A549 (cell line): ENCODE measurements at regions not wholly inside any gene's neighbourhood (a gene's known extent, or its start where the extent isn't known, plus 50 kb on each side); places are given as distances from the start of the nearest gene placed in this dataset.

Experiments
- ATAC-seq, 2 experiments: fragments of 200-7000 bp in 1 of 2; fragments of >200 bp in 1 of 2; cut with Nextera tagmentation in 1 of 2; cut with Tn5 transposase in 1 of 2; 3 replicates each; pipeline versions ENCODE4 v1.8.0 to v1.9.1; 2018 to 2020; ENCODE audit warnings: mild to moderate bottlenecking in 1 of 2, moderate library complexity in 1 of 2
- CTCF ChIA-PET: fragments of 300-600 bp; sonication (Branson Sonifier 250); formaldehyde crosslinking; extraction: SDS; loops from one replicate; lab custom pipeline; 2021; ENCODE audit warnings: antibody characterized with exemption, inconsistent platforms; lab: Yijun Ruan, JAX
- POLR2A ChIA-PET: fragments of 350-600 bp; formaldehyde crosslinking; extraction: SDS; loops from one replicate; lab custom pipeline; 2021; ENCODE audit warnings: antibody characterized with exemption, inconsistent platforms; lab: Yijun Ruan, JAX
- DNase-seq, 2 experiments: peaks; one replicate each; pipeline versions ENCODE4 v3.0.0 to v3.0.0-alpha.2; 2011 to 2016; ENCODE audit warnings: low read depth in 1 of 2, low spot score in 1 of 2
- FAIRE-seq: peaks from 2 replicates; lab custom pipeline; 2011; peaks lifted over from hg19 to GRCh38; lab: Jason Lieb, UNC
- H3K27ac ChIP-seq, 2 experiments: fragments of >200 bp; sonication (Bioruptor Twin); formaldehyde crosslinking; 3 replicates each; pipeline ENCODE4 v1.5.1; 2016 to 2017
- H3K4me1 ChIP-seq: fragments of >200 bp; sonication (Bioruptor Twin); formaldehyde crosslinking; 3 replicates; pipeline ENCODE4 v1.6.1; 2016
- H3K4me2 ChIP-seq: fragments of >200 bp; sonication (Bioruptor Twin); formaldehyde crosslinking; 3 replicates; pipeline ENCODE4 v1.6.1; 2016
- H3K4me3 ChIP-seq: fragments of >200 bp; sonication (Bioruptor Twin); formaldehyde crosslinking; 3 replicates; pipeline ENCODE4 v1.5.1; 2016
- H3K9me3 ChIP-seq: fragments of >200 bp; sonication (Bioruptor Twin); formaldehyde crosslinking; 3 replicates; pipeline ENCODE4 v1.6.1; 2016
- CBX2 ChIP-seq: fragments of 200-600 bp; sonication (generic); IDR thresholded peaks from 2 replicates; pipeline ENCODE4 v1.6.1; 2016; ENCODE audit warnings: low read depth, mild to moderate bottlenecking, borderline replicate concordance
- CBX8 ChIP-seq: fragments of 200-600 bp; sonication (generic); IDR thresholded peaks from 2 replicates; pipeline ENCODE4 v1.6.1; 2016
- CEBPB ChIP-seq, 2 experiments: fragments of >200 bp in 1 of 2; sonication (Bioruptor Twin) in 1 of 2; formaldehyde crosslinking in 1 of 2; IDR thresholded peaks; 2 replicates each; pipeline ENCODE4 v1.6.1; 2012 to 2016
- CHD2 ChIP-seq: fragments of 150-350 bp; IDR thresholded peaks from 2 replicates; pipeline ENCODE4 v1.6.1; 2014; ENCODE audit warnings: low read length; ENCODE audit not compliant: partially characterized antibody
- EHF ChIP-seq: fragments of 250-450 bp; sonication (Bioruptor Pico); IDR thresholded peaks from 2 replicates; pipeline ENCODE4 v1.5.0; 2020; ENCODE audit warnings: mild to moderate bottlenecking
- EHMT2 ChIP-seq: fragments of 200-600 bp; sonication (generic); IDR thresholded peaks from 2 replicates; pipeline ENCODE4 v1.6.1; 2016; ENCODE audit warnings: antibody characterized with exemption, low read depth, mild to moderate bottlenecking, moderate library complexity
- EP300 ChIP-seq, 2 experiments: fragments of >200 bp; sonication (Bioruptor Twin); formaldehyde crosslinking; IDR thresholded peaks; 2 replicates in 1 of 2; 3 replicates in 1 of 2; pipeline ENCODE4 v1.6.1; 2016 to 2017
- ESRRA ChIP-seq: fragments of 150-350 bp; IDR thresholded peaks from 2 replicates; pipeline ENCODE4 v1.6.1; 2014; ENCODE audit warnings: mild to moderate bottlenecking, low read length, borderline replicate concordance
- FOSL2 ChIP-seq, 2 experiments: fragments of 450-650 bp in 1 of 2; fragments of >200 bp in 1 of 2; sonication (Bioruptor Twin) in 1 of 2; formaldehyde crosslinking; IDR thresholded peaks; 2 replicates each; pipeline versions ENCODE4 v1.5.0 to v1.6.1; 2016 to 2020; ENCODE audit warnings: mild to moderate bottlenecking in 1 of 2, moderate library complexity in 1 of 2
- GATA3 ChIP-seq: IDR thresholded peaks from 2 replicates; pipeline ENCODE4 v1.6.1; 2012; ENCODE audit warnings: borderline replicate concordance
- HDAC2 ChIP-seq: fragments of 200-600 bp; sonication (generic); IDR thresholded peaks from 2 replicates; pipeline ENCODE4 v1.6.1; 2016
- HOXA7 ChIP-seq: fragments of 250-450 bp; sonication (Bioruptor Pico); IDR thresholded peaks from 2 replicates; pipeline ENCODE4 v1.5.0; 2020; ENCODE audit warnings: mild to moderate bottlenecking, moderate library complexity
- HOXB13 ChIP-seq: fragments of 250-450 bp; sonication (Bioruptor Pico); IDR thresholded peaks from 2 replicates; pipeline ENCODE4 v1.5.0; 2020; ENCODE audit warnings: low read depth, mild to moderate bottlenecking, moderate library complexity
- HOXB5 ChIP-seq: fragments of 250-450 bp; sonication (Bioruptor Pico); IDR thresholded peaks from 2 replicates; pipeline ENCODE4 v1.5.0; 2020; ENCODE audit warnings: mild to moderate bottlenecking, moderate library complexity
- MAZ ChIP-seq: fragments of 150-350 bp; IDR thresholded peaks from 2 replicates; pipeline ENCODE4 v1.6.1; 2014; ENCODE audit warnings: antibody characterized with exemption, low read depth, low read length, borderline replicate concordance
- PHF8 ChIP-seq: fragments of 200-600 bp; sonication (generic); IDR thresholded peaks from 2 replicates; pipeline ENCODE4 v1.6.1; 2016; ENCODE audit warnings: low read depth, mild to moderate bottlenecking, antibody characterized with exemption, moderate library complexity, borderline replicate concordance
- POLR2A ChIP-seq: IDR thresholded peaks from 2 replicates; pipeline ENCODE4 v1.6.1; 2012; ENCODE audit warnings: mild to moderate bottlenecking, low read length
- RARB ChIP-seq: fragments of 250-450 bp; sonication (Bioruptor Pico); IDR thresholded peaks from 2 replicates; pipeline ENCODE4 v1.8.0; 2021; ENCODE audit warnings: mild to moderate bottlenecking, moderate library complexity
- TFCP2L1 ChIP-seq: fragments of 250-450 bp; sonication (Bioruptor Pico); IDR thresholded peaks from 2 replicates; pipeline ENCODE4 v1.5.0; 2021; ENCODE audit warnings: mild to moderate bottlenecking
- ZC3H11A ChIP-seq: fragments of 450-650 bp; IDR thresholded peaks from 2 replicates; pipeline ENCODE4 v1.6.1; 2014; ENCODE audit warnings: antibody characterized with exemption, mild to moderate bottlenecking
- ZFP36 ChIP-seq: fragments of 450-650 bp; IDR thresholded peaks from 2 replicates; pipeline ENCODE4 v1.6.1; 2014; ENCODE audit warnings: borderline replicate concordance; ENCODE audit not compliant: partially characterized antibody
- ZSCAN20 ChIP-seq: fragments of 250-450 bp; sonication (Bioruptor Pico); IDR thresholded peaks from 2 replicates; pipeline ENCODE4 v1.8.0; 2022; ENCODE audit warnings: mild to moderate bottlenecking, moderate library complexity
- WGBS: methylation state at CpG from one replicate; pipeline ENCODE4 v1.1.6; 2017; ENCODE audit errors: missing lambda C conversion rate; 5-methylcytosine and 5-hydroxymethylcytosine counted together
- TF ChIP-seq, protein P1 (sequence below): fragments of 200-600 bp; sonication (generic); IDR thresholded peaks from 2 replicates; pipeline ENCODE4 v1.6.1; 2016; ENCODE audit warnings: antibody characterized with exemption, mild to moderate bottlenecking, moderate library complexity
- TF ChIP-seq, protein P2 (sequence below): IDR thresholded peaks from 2 replicates; pipeline ENCODE4 v1.6.1; 2012
- TF ChIP-seq, protein P3 (sequence below): fragments of 450-650 bp; IDR thresholded peaks from 2 replicates; pipeline ENCODE4 v1.6.1; 2014; ENCODE audit warnings: antibody characterized with exemption
- TF ChIP-seq, protein P4 (sequence below): fragments of >200 bp; sonication (Bioruptor Twin); formaldehyde crosslinking; IDR thresholded peaks from 3 replicates; pipeline ENCODE4 v1.5.1; 2016
- TF ChIP-seq, protein P5 (sequence below): IDR thresholded peaks from 2 replicates; pipeline ENCODE4 v1.6.1; 2012

DNA sequence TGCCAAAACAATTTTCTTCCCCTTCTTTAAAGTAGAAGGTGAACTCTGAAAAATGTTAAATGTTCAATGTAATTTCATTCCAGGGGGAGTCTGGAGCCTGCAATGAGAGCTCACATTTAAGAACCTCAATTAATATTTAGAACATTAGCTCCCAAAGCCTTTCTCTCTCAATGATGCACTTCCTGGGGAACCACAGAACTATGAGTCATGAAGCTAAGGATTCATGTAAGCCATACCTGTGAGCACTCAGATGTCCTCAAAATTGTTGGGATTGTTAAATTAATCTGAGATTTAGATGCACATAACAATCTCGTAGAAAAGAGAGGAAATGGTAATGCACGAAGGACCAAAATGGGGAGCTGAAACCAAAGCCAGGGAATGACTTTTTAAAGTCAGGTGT, 244.2 kb upstream of the LRIG1 start:
- WGBS, result 43% methylated on average over 2 of the region's 2 CpGs
- no peaks in the 10 kb centered on the region for H3K9me3 ChIP-seq
- H3K27ac ChIP-seq, result no peak overlapping the region
- H3K4me1 ChIP-seq, result no peaks in the 10 kb centered on the region
- H3K4me3 ChIP-seq, result no peak overlapping the region
- TF ChIP-seq CEBPB (IDR thresholded peaks at IDR 0.05) (no peak), TFCP2L1 (CRISPR knock-in tag) (no peak), EHF (CRISPR knock-in tag) (no peak), HDAC2 (no peak), GATA3 (no peak), EP300 (IDR thresholded peaks at IDR 0.05) (no peak), POLR2A (no peak)
- TF ChIP-seq, protein P1, sequence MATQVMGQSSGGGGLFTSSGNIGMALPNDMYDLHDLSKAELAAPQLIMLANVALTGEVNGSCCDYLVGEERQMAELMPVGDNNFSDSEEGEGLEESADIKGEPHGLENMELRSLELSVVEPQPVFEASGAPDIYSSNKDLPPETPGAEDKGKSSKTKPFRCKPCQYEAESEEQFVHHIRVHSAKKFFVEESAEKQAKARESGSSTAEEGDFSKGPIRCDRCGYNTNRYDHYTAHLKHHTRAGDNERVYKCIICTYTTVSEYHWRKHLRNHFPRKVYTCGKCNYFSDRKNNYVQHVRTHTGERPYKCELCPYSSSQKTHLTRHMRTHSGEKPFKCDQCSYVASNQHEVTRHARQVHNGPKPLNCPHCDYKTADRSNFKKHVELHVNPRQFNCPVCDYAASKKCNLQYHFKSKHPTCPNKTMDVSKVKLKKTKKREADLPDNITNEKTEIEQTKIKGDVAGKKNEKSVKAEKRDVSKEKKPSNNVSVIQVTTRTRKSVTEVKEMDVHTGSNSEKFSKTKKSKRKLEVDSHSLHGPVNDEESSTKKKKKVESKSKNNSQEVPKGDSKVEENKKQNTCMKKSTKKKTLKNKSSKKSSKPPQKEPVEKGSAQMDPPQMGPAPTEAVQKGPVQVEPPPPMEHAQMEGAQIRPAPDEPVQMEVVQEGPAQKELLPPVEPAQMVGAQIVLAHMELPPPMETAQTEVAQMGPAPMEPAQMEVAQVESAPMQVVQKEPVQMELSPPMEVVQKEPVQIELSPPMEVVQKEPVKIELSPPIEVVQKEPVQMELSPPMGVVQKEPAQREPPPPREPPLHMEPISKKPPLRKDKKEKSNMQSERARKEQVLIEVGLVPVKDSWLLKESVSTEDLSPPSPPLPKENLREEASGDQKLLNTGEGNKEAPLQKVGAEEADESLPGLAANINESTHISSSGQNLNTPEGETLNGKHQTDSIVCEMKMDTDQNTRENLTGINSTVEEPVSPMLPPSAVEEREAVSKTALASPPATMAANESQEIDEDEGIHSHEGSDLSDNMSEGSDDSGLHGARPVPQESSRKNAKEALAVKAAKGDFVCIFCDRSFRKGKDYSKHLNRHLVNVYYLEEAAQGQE, result no peak
- TF ChIP-seq, protein P2, sequence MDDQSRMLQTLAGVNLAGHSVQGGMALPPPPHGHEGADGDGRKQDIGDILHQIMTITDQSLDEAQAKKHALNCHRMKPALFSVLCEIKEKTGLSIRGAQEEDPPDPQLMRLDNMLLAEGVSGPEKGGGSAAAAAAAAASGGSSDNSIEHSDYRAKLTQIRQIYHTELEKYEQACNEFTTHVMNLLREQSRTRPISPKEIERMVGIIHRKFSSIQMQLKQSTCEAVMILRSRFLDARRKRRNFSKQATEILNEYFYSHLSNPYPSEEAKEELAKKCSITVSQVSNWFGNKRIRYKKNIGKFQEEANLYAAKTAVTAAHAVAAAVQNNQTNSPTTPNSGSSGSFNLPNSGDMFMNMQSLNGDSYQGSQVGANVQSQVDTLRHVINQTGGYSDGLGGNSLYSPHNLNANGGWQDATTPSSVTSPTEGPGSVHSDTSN, result no peak
- TF ChIP-seq, protein P3, sequence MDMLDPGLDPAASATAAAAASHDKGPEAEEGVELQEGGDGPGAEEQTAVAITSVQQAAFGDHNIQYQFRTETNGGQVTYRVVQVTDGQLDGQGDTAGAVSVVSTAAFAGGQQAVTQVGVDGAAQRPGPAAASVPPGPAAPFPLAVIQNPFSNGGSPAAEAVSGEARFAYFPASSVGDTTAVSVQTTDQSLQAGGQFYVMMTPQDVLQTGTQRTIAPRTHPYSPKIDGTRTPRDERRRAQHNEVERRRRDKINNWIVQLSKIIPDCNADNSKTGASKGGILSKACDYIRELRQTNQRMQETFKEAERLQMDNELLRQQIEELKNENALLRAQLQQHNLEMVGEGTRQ, result no peak
- no peak for FAIRE-seq
- no peak for ATAC-seq
- no peak for DNase-seq
- no peak overlapping the region for H3K4me2 ChIP-seq
- POLR2A ChIA-PET, result no interaction called here
- CTCF ChIA-PET, result no interaction called here

DNA sequence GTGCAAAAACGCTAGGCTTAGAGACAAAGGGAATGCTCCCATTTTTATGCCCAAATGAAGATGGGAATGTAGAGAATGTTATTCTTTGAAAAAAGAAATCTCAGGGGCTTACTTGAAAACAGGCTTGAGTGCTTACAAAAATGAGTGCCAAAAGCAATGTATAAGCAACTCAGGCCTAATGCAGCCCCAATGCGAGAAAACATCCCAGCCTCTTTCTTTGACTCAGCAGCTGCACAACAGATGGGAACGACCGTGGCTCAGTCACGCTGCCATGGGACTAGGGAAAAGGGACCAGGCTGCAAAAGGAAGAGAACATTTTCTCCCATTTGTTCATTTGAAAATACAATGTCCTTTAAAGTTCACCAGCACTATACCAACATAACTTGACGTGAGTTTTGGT, 246.4 kb upstream of the LRIG1 start:
- no peak for TF ChIP-seq MAZ
- TF ChIP-seq, protein P3, result no peak
- TF ChIP-seq EHMT2, result no peak
- TF ChIP-seq RARB (CRISPR knock-in tag), result no peak
- no peak for TF ChIP-seq CHD2
- no peak for TF ChIP-seq HDAC2
- no peak for TF ChIP-seq HOXB5 (CRISPR knock-in tag)
- TF ChIP-seq, protein P4, sequence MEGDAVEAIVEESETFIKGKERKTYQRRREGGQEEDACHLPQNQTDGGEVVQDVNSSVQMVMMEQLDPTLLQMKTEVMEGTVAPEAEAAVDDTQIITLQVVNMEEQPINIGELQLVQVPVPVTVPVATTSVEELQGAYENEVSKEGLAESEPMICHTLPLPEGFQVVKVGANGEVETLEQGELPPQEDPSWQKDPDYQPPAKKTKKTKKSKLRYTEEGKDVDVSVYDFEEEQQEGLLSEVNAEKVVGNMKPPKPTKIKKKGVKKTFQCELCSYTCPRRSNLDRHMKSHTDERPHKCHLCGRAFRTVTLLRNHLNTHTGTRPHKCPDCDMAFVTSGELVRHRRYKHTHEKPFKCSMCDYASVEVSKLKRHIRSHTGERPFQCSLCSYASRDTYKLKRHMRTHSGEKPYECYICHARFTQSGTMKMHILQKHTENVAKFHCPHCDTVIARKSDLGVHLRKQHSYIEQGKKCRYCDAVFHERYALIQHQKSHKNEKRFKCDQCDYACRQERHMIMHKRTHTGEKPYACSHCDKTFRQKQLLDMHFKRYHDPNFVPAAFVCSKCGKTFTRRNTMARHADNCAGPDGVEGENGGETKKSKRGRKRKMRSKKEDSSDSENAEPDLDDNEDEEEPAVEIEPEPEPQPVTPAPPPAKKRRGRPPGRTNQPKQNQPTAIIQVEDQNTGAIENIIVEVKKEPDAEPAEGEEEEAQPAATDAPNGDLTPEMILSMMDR, result no peak
- no peak for TF ChIP-seq CBX8
- no peak for TF ChIP-seq FOSL2 (IDR thresholded peaks at IDR 0.05)
- no peak for TF ChIP-seq FOSL2 (CRISPR knock-in tag; IDR thresholded peaks at IDR 0.05)
- no peak for TF ChIP-seq ZC3H11A
- TF ChIP-seq, protein P5, sequence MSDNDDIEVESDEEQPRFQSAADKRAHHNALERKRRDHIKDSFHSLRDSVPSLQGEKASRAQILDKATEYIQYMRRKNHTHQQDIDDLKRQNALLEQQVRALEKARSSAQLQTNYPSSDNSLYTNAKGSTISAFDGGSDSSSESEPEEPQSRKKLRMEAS, result no peak
- no peak for TF ChIP-seq ESRRA
- TF ChIP-seq EP300 (IDR thresholded peaks at IDR 0.05), result no peak
- TF ChIP-seq PHF8, result no peak
- TF ChIP-seq ZSCAN20 (CRISPR knock-in tag), result no peak
- TF ChIP-seq ZFP36, result no peak
- no peak for TF ChIP-seq CBX2
- no peak for TF ChIP-seq HOXA7 (CRISPR knock-in tag)
- TF ChIP-seq HOXB13 (CRISPR knock-in tag), result no peak
- Histone ChIP-seq H3K4me1 (no peaks in the 10 kb centered on the region), H3K9me3 (no peaks in the 10 kb centered on the region), H3K4me3 (no peak overlapping the region), H3K4me2 (no peak overlapping the region), H3K27ac (no peak overlapping the region)
- POLR2A ChIA-PET, result no interaction called here
- CTCF ChIA-PET, result no interaction called here
- DNase-seq (no peak), FAIRE-seq (no peak), ATAC-seq (no peak)
- WGBS, result 50% methylated on average over 6 of the region's 6 CpGs
